Transverse colon (tissue), 3 donors: ENCODE measurements at regions not wholly inside any gene's neighbourhood (a gene's known extent, or its start where the extent isn't known, plus 50 kb on each side); places are given as distances from the start of the nearest gene placed in this dataset.

Experiments
- CTCF ChIP-seq, 5 experiments: fragments of 200-600 bp in 3 of 5; fragments of 450-650 bp in 2 of 5; sonication (generic) in 3 of 5; IDR thresholded peaks; 1 replicate in 2 of 5; 2 replicates in 3 of 5; pipeline ENCODE4 v1.5.1; 2016 to 2017; ENCODE audit warnings: antibody characterized with exemption in 5 of 5, inconsistent platforms in 3 of 5, mild to moderate bottlenecking in 2 of 5, moderate library complexity in 1 of 5
- EP300 ChIP-seq: sonication (generic); formaldehyde crosslinking; IDR thresholded peaks from one replicate; pipeline ENCODE4 v1.6.1; 2017; ENCODE audit warnings: antibody characterized with exemption, low read depth
- POLR2A ChIP-seq: fragments of 450-650 bp; IDR thresholded peaks from one replicate; pipeline ENCODE4 v1.6.1; 2016; ENCODE audit warnings: antibody characterized with exemption, mild to moderate bottlenecking, moderate library complexity

GRCh38 chr13:71949441-71949840 is 82.4 kb upstream of the DACH1 start:
- no peak for TF ChIP-seq POLR2A
- TF ChIP-seq CTCF (IDR thresholded peaks at IDR 0.05), result no peak
- TF ChIP-seq EP300, result no peak
